Endodermal cell (in vitro differentiated cells): ENCODE measurements at regions not wholly inside any gene's neighbourhood (a gene's known extent, or its start where the extent isn't known, plus 50 kb on each side); places are given as distances from the start of the nearest gene placed in this dataset.

Experiments used
- DNase-seq: peaks from one replicate; pipeline ENCODE4 v3.0.0-alpha.2; 2017
- H3K27ac ChIP-seq: 2 replicates; pipeline ENCODE4 v1.5.1; 2013; ENCODE audit warnings: mild to moderate bottlenecking, low read depth, low read length, moderate library complexity
- H3K27me3 ChIP-seq: 2 replicates; pipeline ENCODE4 v1.6.1; 2013; ENCODE audit warnings: mild to moderate bottlenecking, low read length, moderate library complexity; ENCODE audit not compliant: insufficient read depth, control insufficient read depth, poor library complexity, severe bottlenecking
- H3K36me3 ChIP-seq: 2 replicates; pipeline ENCODE4 v1.7.0; 2013; ENCODE audit warnings: mild to moderate bottlenecking, low read length, moderate library complexity; ENCODE audit not compliant: control insufficient read depth, insufficient read depth
- H3K4me1 ChIP-seq: one replicate; pipeline ENCODE4 v1.7.0; 2013; ENCODE audit warnings: low read length; ENCODE audit not compliant: control insufficient read depth, insufficient read depth
- H3K4me3 ChIP-seq: 2 replicates; pipeline ENCODE4 v1.5.1; 2013; ENCODE audit warnings: mild to moderate bottlenecking, low read length, moderate library complexity
- H3K9ac ChIP-seq: 2 replicates; pipeline ENCODE4 v1.6.1; 2013; ENCODE audit warnings: mild to moderate bottlenecking, low read length, moderate library complexity; ENCODE audit not compliant: poor library complexity, severe bottlenecking; ENCODE audit errors: extremely low read depth
- H3K9me3 ChIP-seq: 2 replicates; pipeline ENCODE4 v1.6.1; 2013; ENCODE audit warnings: mild to moderate bottlenecking, low read length, moderate library complexity; ENCODE audit not compliant: control insufficient read depth
- H3K27ac Mint-ChIP-seq: 2 replicates; pipeline ENCODE4 v1.8.0; 2020; ENCODE audit warnings: mixed read lengths
- H3K27me3 Mint-ChIP-seq: 2 replicates; pipeline ENCODE4 v1.8.0; 2021; ENCODE audit warnings: mild to moderate bottlenecking, mixed read lengths; ENCODE audit not compliant: insufficient read depth
- H3K36me3 Mint-ChIP-seq: 2 replicates; pipeline ENCODE4 v1.8.0; 2020; ENCODE audit warnings: low read depth, mixed read lengths
- H3K4me1 Mint-ChIP-seq: 2 replicates; pipeline ENCODE4 v1.8.0; 2020; ENCODE audit warnings: mixed read lengths
- H3K4me3 Mint-ChIP-seq: 2 replicates; pipeline ENCODE4 v1.8.0; 2020; ENCODE audit warnings: mild to moderate bottlenecking, moderate library complexity, mixed read lengths
- H3K9me3 Mint-ChIP-seq: 2 replicates; pipeline ENCODE4 v1.8.0; 2020; ENCODE audit warnings: mild to moderate bottlenecking, mixed read lengths
- WGBS, 2 experiments: methylation state at CpG; one replicate each; pipeline versions ENCODE4 v1.1.5 to v1.1.7; 2013; ENCODE audit warnings: missing lambda C conversion rate in 2 of 2, mixed read lengths in 1 of 2; ENCODE audit not compliant: insufficient coverage in 1 of 2, insufficient read length in 1 of 2; 5-methylcytosine and 5-hydroxymethylcytosine counted together
- TF ChIP-seq, protein P1 (sequence below): fragments of 200-600 bp; sonication (generic); conservative IDR thresholded peaks from 2 replicates; pipeline ENCODE4 v1.5.0; 2021; ENCODE audit warnings: antibody characterized with exemption, mild to moderate bottlenecking

DNA sequence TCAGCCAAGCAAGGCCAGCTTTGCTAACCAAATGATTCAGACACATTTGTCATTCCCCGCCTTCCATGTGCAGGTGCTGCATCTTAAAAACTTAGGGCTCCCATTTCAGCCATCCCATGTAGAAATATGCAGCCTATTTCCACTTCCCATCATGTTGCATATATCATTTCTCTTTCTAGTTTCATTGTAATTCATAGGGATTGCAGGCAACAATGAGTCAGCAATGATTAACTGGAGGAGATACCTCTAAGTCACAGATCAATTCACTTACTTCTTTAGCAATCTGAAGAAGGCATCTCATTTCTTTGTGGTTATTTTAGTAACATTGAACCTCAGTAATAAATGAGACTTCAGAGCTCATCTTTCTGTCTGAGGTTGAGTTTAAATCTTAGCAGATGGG is 276.1 kb upstream of the PKDCC start:
- Histone ChIP-seq H3K4me3 (no peak overlapping the region), H3K27me3 (no peaks in the 10 kb centered on the region), H3K9ac (no peak overlapping the region), H3K4me1 (peaks cover 16% of the 10 kb centered on the region), H3K9me3 (peaks cover 13% of the 10 kb centered on the region), H3K27ac (no peak overlapping the region), H3K36me3 (no peaks in the 10 kb centered on the region)
- DNase-seq, result no peak
- peaks cover 13% of the 10 kb centered on the region for H3K9me3 Mint-ChIP-seq
- H3K27me3 Mint-ChIP-seq, result peaks cover 11% of the 10 kb centered on the region
- no peak overlapping the region for H3K27ac Mint-ChIP-seq
- TF ChIP-seq, protein P1, sequence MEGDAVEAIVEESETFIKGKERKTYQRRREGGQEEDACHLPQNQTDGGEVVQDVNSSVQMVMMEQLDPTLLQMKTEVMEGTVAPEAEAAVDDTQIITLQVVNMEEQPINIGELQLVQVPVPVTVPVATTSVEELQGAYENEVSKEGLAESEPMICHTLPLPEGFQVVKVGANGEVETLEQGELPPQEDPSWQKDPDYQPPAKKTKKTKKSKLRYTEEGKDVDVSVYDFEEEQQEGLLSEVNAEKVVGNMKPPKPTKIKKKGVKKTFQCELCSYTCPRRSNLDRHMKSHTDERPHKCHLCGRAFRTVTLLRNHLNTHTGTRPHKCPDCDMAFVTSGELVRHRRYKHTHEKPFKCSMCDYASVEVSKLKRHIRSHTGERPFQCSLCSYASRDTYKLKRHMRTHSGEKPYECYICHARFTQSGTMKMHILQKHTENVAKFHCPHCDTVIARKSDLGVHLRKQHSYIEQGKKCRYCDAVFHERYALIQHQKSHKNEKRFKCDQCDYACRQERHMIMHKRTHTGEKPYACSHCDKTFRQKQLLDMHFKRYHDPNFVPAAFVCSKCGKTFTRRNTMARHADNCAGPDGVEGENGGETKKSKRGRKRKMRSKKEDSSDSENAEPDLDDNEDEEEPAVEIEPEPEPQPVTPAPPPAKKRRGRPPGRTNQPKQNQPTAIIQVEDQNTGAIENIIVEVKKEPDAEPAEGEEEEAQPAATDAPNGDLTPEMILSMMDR, result no peak
- H3K4me1 Mint-ChIP-seq, result peaks cover 45% of the 10 kb centered on the region
- peaks cover 6% of the 10 kb centered on the region for H3K36me3 Mint-ChIP-seq
- 88 to 91% methylated on average over 1 of the region's 1 CpG for WGBS, 2 experiments
- H3K4me3 Mint-ChIP-seq, result no peak overlapping the region

GRCh38 chr2:41772697-41773096 is 275.1 kb upstream of the PKDCC start:
- Mint-ChIP-seq H3K4me3 (no peak overlapping the region), H3K27ac (no peak overlapping the region), H3K9me3 (peaks cover 13% of the 10 kb centered on the region), H3K36me3 (peaks cover 6% of the 10 kb centered on the region), H3K4me1 (peaks cover 43% of the 10 kb centered on the region), H3K27me3 (peaks cover 11% of the 10 kb centered on the region)
- 93 to 99% methylated on average over 3 to 4 of the region's 4 CpGs for WGBS, 2 experiments
- peaks cover 14% of the 10 kb centered on the region for H3K4me1 ChIP-seq
- H3K9ac ChIP-seq, result no peak overlapping the region
- DNase-seq, result no peak
- peaks cover 20% of the 10 kb centered on the region for H3K9me3 ChIP-seq
- TF ChIP-seq, protein P1, result no peak
- no peak overlapping the region for H3K4me3 ChIP-seq
- no peaks in the 10 kb centered on the region for H3K36me3 ChIP-seq
- no peak overlapping the region for H3K27ac ChIP-seq
- H3K27me3 ChIP-seq, result no peaks in the 10 kb centered on the region

DNA sequence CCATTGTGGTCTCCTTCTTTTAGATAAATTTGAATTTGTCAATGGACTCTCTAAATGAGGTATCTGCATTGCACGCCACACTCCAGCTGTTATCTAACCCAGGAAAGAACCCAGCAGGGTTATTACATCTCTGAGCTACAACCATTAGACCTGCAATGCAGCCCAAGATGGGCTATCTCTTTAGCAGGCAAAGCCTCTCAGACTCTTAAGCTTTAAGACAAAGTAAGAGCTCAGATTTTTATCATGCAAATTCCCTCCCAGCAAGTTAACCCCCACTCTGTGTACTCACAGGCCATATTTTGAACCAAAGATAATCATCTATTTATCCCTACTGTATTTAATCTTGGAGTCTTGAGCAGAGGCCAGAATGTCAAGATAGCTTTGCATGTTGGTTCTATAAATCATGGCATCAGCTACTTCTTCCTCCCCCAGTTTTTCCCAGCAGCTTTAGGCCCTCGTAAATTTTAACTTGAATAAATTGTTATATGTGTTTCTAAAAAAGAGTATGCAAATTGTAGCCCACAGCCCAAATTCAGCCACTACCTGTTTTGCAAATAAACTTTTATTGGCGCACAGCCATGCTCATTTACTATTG is 273.7 kb upstream of the PKDCC start:
- Histone ChIP-seq H3K9ac (no peak overlapping the region), H3K27me3 (no peaks in the 10 kb centered on the region), H3K27ac (no peak overlapping the region), H3K9me3 (peaks cover 20% of the 10 kb centered on the region), H3K4me3 (no peak overlapping the region), H3K36me3 (no peaks in the 10 kb centered on the region), H3K4me1 (peaks cover 10% of the 10 kb centered on the region)
- peaks cover 6% of the 10 kb centered on the region for H3K36me3 Mint-ChIP-seq
- H3K27ac Mint-ChIP-seq, result no peak overlapping the region
- WGBS, 2 experiments, result 66 to 83% methylated on average over 2 of the region's 3 CpGs
- no peak overlapping the region for H3K4me3 Mint-ChIP-seq
- TF ChIP-seq, protein P1, result no peak
- H3K9me3 Mint-ChIP-seq, result peaks cover 17% of the 10 kb centered on the region
- H3K4me1 Mint-ChIP-seq, result peaks cover 33% of the 10 kb centered on the region
- no peak for DNase-seq
- peaks cover 11% of the 10 kb centered on the region for H3K27me3 Mint-ChIP-seq
